ENCODE measurements at regions not wholly inside any gene's neighbourhood (a gene's known extent, or its start where the extent isn't known, plus 50 kb on each side); places are given as distances from the start of the nearest gene placed in this dataset.

DNA sequence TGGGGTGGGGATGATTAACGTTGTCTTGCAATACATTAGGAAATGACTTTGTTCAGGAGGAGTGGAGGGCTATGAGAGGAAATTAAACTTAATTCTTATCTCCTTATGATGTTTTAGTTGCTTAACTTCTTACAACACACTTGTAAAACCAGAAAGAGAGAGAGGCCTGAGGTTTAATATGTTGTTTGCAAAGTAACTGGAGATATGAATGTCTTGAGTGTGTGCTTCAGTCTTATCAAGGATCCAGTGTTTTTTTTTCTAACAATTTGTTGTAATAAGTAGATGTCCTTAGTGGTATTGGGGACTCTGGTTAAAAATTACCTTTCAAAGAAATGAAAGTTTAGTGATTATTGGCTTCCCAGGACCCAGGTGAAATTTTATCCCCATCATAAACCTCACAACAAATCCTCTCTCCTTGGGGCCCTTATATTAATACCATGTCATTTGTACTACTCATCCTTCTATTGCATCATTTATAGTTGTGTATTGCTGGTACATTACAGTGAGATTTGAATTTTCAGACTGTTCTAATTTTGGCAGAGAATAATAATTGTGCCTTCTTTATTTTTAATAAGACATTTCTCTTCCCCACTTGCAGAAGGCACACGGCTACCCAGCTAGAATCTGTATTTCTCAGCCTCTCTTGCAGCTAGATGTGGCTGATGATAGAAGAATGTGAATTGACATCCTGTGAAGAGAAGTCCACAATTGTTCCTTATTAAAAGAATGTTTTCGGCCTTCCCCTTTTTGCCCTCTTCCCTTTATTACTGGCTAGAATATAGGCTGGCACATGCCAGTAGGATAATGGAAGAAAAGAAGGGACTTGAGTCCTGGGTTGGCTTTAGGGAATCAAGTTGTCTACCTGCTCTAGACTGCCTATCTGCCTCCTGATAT, 91.9 kb upstream of the CXCR4 start:
- DNase-seq, result no peak

DNA sequence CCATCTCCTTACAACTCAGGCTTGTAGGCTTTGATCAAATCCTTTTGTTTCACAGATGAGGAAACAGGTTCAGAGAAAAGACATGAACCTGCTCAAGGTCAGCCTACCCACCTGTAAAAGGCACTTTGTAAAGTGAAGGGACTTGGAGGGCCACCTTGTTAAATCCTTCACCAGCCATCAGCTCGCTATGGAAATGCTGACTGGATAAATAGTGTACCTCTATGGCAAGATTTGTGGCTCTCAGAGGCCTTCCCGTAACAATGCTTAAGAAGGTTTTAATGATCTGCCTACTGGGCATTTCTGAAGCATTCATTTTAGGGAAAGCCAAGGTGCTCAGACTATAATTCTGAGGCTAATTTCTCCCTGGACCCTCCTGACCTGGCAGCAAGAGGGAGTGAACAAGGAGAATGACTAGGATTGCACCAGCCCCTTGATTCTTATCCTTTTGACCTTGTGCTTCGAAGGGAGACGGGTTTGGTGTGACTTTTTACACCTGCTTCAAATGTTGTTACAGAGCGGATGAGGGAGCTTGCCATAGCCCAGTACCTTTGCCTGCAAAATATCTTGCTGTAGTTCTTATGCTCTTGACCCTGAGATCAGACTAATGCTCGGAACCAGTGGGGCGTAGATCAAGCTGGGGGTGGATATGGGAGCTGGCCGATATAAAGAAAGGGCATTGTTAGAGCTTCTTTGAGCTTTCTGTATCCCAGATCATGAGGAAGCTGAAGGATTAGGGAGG, 90.9 kb upstream of the CXCR4 start:
- no peak for DNase-seq

- DNase-seq, result no peak
These were observed 89.7 kb upstream of the CXCR4 start for GRCh38 chr2:136207665-136208064.

GRCh38 chr2:136207030-136207623, 89.2 kb upstream of the CXCR4 start:
- no peak for DNase-seq

GRCh38 chr2:136206613-136207012, 88.7 kb upstream of the CXCR4 start:
- DNase-seq, result no peak

DNA sequence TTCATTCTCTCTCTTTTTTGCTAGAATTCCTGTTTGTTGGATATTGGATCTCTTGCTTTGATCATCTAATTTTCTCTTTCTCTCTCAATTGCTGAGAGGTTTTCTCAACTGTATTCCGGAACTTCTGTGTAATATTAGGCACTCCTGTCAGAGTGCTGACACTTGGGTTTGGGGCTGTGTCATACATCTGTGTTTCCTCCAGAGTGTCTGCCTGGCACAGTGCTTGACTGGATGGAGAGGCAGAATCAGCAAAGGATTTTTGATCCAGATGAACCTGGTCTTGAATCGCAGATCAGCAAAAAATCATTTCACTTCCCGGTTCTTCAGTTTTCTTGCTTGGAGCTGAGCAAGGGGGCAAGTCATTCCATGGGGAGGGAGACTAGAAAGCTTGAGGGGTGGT, 87.7 kb upstream of the CXCR4 start:
- no peak for DNase-seq

- no peak for DNase-seq
These were observed 87.0 kb upstream of the CXCR4 start for GRCh38 chr2:136204971-136205370.

GRCh38 chr2:136195226-136195625, 77.3 kb upstream of the CXCR4 start:
- DNase-seq, result no peak

DNA sequence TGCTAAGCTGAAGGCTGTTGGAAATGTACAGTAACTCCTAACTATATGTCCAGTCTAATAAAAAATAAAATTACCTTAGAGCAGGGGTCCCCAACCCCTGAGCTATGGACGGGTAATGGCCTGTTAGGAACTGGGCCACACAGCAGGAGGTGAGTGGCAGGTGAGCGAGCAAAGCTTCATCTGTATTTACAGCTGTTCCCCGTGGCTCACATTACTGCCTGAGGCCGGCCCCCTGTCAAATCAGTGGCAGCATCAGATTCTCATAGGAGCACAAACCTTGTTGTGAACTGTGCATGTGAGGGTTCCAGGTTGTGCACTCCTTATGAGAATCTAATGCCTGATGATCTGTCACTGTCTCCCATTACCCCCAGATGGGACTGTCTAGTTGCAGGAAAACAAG, 73.1 kb upstream of the CXCR4 start:
- no peak for DNase-seq

- no peak for DNase-seq
These were observed 71.4 kb upstream of the CXCR4 start for GRCh38 chr2:136189221-136189782.

DNA sequence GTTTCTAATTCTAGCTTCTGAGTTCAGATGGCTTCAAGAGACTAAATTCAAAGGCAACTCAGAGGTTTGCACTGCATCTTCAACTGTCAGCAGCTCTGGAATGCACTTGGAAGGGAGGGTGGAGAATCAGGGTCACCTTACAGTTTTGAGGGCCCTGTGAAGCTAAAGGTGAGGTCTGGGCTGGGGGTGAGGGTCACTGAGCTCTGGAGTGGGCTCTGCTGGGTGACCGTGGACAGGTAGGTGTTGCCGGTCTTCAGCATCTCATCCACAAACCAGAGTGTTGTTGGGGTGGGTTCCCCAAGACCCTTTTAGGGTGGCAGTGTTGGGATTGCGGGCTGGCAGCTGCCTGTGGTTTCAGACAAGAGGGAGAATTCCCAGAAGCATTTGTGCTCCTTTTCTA, 70.1 kb upstream of the CXCR4 start:
- no peak for DNase-seq

DNA sequence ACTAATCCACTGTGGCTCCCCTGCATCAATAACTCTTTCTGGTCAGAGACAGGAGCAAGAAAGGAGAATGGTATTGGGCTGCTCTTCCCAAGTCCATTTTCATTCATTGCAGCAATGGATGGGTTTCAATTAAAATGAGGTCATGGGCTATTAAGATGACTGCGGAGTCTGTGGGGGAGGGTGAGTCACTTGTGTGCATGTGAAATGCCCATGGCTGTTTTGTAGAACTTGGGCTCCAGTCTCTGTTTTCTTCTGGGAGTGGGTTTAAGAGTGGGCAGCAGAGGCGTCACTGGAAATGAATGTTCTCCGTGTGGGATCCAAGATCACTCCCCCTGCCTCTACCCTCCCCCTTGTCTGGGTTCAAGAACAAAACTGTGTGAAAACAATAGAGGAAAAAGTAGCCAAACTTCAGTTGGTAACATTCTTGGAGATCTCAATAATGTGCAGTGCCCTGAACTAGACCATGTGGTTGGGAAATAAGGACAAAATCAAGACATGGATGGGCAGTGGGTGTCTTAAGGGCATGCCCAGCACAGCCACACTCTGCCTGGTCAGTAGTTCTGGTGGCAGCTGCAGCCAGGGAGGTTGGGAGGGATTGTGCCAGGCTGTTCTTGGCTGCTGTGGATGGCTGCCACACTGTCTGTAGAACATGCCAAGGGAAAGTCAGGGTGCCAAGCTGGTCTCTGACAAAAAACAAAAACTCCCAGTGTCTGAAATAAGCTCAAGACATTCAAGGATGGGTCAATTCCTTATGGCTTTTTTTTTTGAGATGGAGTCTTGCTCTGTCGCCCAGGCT, 68.2 kb upstream of the CXCR4 start:
- no peak for DNase-seq

DNA sequence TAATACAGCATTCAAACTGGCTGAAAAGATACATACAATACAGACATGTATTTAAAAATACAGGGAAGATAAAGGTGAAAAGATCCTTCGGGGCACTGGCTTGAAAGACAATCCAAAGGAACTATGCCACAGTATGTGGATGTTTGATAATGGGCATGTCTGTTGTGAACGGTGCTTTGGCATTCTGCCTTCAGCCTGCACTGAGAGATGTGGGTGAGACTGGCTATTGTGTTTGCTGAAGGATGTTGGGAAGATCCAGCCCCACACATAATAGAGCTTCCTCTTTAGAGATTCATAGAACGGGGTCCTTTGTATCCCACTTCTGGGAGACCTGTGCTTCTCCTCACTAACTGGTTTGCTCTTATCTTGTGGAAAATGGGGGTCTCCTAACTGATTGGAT, 65.1 kb upstream of the CXCR4 start:
- no peak for DNase-seq

GRCh38 chr2:136182315-136182714, 64.4 kb upstream of the CXCR4 start:
- no peak for DNase-seq

- no peak for DNase-seq
These were observed 61.6 kb upstream of the CXCR4 start for GRCh38 chr2:136179602-136179975.

DNA sequence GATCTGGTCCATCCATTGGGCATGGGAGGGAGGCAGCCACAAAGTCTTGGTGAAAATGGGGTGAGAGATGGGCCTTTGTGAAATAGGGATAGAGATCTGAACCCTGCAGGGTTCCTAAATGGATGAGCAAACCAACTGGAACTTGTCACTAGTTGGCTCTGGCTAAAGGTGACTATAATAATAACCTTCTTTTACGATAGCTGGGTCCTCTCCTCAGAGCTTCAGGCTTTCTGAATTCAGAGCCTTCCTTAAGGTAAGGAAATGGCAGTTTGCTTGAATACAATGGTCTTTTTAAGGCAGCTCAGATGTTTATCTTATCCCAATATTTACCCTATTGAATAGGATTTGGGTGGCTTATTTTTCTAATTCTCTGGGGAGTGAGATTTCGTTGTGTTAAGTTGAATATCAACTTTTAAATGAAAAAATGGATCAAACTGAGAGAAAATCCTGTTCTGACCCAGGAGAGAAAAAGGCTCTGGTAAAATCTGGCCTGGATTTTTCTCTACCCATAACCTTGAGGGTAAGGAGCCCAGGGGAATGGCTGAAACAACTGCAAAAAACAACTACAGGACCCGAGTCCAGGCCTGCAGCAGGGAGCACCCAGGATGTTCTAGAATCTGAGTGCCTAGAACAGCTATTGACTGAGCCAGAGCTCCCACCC, 61.1 kb upstream of the CXCR4 start:
- DNase-seq, result no peak

DNA sequence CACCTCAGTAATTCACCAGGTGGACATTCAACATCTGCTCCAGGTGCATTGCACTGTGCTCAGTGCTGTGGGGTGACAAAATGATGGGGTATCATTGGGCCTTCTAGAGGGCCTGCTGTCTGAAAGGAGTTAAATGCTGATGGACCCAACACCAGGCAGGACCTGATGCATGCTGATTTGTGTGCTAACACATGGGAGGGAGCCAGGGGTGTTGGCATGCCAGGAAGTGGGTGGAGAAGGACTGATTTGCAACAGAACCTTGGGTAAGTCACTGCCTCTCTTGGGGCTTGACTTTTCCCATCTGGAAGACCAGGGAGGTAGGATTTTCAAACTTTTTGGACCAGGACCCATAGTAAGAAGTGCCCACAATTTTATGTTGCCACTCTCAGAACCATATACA, 57.9 kb upstream of the CXCR4 start:
- DNase-seq, result no peak

- DNase-seq, result no peak
These were observed 57.5 kb upstream of the CXCR4 start for GRCh38 chr2:136175466-136175865.

DNA sequence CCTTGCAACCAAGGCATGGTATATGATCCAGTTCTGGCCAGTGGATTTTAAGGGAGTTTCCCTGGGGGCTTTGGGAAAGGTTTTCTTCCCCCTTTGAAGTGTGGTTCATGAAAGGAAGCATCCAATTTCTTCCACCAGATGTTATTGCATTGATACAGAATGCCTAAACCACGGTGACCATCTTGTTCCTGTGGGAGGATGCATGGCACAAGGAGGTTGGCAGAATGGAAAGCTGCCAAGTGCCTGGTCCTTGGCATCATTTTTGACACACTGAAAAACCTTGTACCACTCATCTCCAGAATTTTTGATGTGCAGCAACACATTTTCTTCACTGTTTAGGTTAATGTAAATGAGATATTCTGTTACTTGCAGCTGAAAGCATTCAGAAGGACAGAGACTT, 55.2 kb upstream of the CXCR4 start:
- no peak for DNase-seq

DNA sequence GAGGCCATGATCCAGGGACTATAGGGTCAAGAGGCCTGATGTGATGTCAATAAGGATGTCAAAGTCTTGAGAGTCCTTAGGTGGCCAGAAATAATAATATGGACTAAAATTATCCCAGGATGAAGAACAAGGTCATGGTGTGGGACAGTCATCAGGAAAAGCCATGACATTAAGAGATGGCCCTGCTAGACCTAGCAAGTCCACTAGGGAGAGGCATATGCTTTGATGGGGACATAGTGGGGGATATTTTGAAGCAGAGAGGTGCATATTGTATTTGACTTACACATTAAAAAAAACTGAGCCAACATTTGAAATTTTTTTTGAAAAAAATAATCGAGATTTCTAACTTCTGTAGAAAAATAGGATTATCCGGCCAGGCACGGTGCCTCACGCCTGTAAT, 53.3 kb upstream of the CXCR4 start:
- DNase-seq, result no peak

DNA sequence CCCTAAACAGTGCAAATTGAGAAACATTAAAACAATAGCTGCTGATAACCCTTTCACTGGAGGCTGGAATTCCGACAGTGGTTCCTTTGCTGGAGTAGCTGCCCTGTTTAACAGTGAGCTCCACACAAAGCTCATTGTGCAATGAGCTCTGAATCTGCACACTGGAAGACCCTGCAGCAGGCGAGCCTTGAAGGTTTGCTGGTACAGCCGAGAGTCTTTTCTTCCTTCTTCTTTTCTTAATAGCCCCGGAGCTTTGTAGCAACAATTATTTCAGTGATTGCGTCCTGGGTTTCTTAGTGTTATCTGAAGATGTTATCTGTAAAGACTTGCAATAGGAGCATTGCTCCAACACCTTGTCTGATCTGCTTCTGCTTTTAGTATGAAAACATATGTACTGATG, 50.8 kb upstream of the CXCR4 start:
- DNase-seq, result no peak

GRCh38 chr2:136167721-136168475, 49.9 kb upstream of the CXCR4 start:
- no peak for DNase-seq

Measured in NCI-H1436 (cell line).